Brain microvascular endothelial cell (primary cell): ENCODE measurements at regions not wholly inside any gene's neighbourhood (a gene's known extent, or its start where the extent isn't known, plus 50 kb on each side); places are given as distances from the start of the nearest gene placed in this dataset.

Source experiments
- DNase-seq: peaks from one replicate; pipeline ENCODE4 v3.0.0-alpha.2; 2020
- H3K27ac ChIP-seq: fragments of 250-450 bp; sonication (Bioruptor Pico); 2 replicates; pipeline ENCODE4 v1.5.1; 2020; ENCODE audit warnings: mild to moderate bottlenecking, moderate library complexity
- H3K27me3 ChIP-seq: fragments of 250-450 bp; sonication (Bioruptor Pico); replicated peaks from 2 replicates; pipeline ENCODE4 v1.5.1; 2020; ENCODE audit warnings: mild to moderate bottlenecking
- H3K36me3 ChIP-seq: fragments of 250-450 bp; sonication (Bioruptor Pico); replicated peaks from 2 replicates; pipeline ENCODE4 v1.5.1; 2020; ENCODE audit warnings: mild to moderate bottlenecking
- H3K4me3 ChIP-seq: 2 replicates; pipeline ENCODE4 v1.5.1; 2011; ENCODE audit warnings: low read depth, mild to moderate bottlenecking, control low read depth, low read length, moderate library complexity
- CTCF ChIP-seq: IDR thresholded peaks from 2 replicates; pipeline ENCODE4 v1.5.1; 2011; ENCODE audit warnings: low read depth, mild to moderate bottlenecking, moderate library complexity, low read length, control low read depth, inconsistent platforms; ENCODE audit errors: missing control alignments
- in situ Hi-C: cut with HindIII; loops from 2 replicates; pipeline ENCODE4 v1.10.0; 2017; ENCODE audit warnings: low sequenced_read_pairs, low pct_ligation_motif_present

GRCh38 chr2:19743641-19744040, 158.1 kb downstream of the TTC32 start:
- DNase-seq: no peak
- TF ChIP-seq CTCF: no peak
- Histone ChIP-seq H3K27ac (no peak overlapping the region), H3K27me3 (no peaks in the 10 kb centered on the region), H3K36me3 (no peaks in the 10 kb centered on the region), H3K4me3 (no peak overlapping the region)
- in situ Hi-C loops: no loop called here

- Histone ChIP-seq H3K27me3 (no peaks in the 10 kb centered on the region), H3K4me3 (no peak overlapping the region)
- in situ Hi-C loops: no loop called here
Measured at GRCh38 chr2:19742872-19743271, 158.9 kb downstream of the TTC32 start.

GRCh38 chr2:19739256-19739655, 162.5 kb downstream of the TTC32 start:
- Histone ChIP-seq H3K36me3 (no peaks in the 10 kb centered on the region), H3K27me3 (no peaks in the 10 kb centered on the region), H3K27ac (no peak overlapping the region), H3K4me3 (no peak overlapping the region)
- DNase-seq: no peak
- TF ChIP-seq CTCF: no peak
- in situ Hi-C loops: no loop called here

More at GRCh38 chr2:19742872-19743271, 158.9 kb downstream of the TTC32 start:
- TF ChIP-seq CTCF: no peak
- no peak for DNase-seq
- H3K36me3 ChIP-seq: no peaks in the 10 kb centered on the region
- H3K27ac ChIP-seq: no peak overlapping the region

- H3K4me3 ChIP-seq: no peak overlapping the region
- peak; percentile 15 for DNase-seq
- TF ChIP-seq CTCF: no peak
- in situ Hi-C loops: no loop called here
- H3K27ac ChIP-seq: no peak overlapping the region
- no peaks in the 10 kb centered on the region for H3K36me3 ChIP-seq
- no peaks in the 10 kb centered on the region for H3K27me3 ChIP-seq
Measured at GRCh38 chr2:19738707-19739106, 163.1 kb downstream of the TTC32 start.

- no peak for TF ChIP-seq CTCF
- DNase-seq: no peak
- no peak overlapping the region for H3K4me3 ChIP-seq
- no peak overlapping the region for H3K27ac ChIP-seq
- in situ Hi-C loops: no loop called here
- no peaks in the 10 kb centered on the region for H3K36me3 ChIP-seq
- no peaks in the 10 kb centered on the region for H3K27me3 ChIP-seq
Measured at GRCh38 chr2:19736191-19736831, 165.5 kb downstream of the TTC32 start.

GRCh38 chr2:19733951-19734425, 167.8 kb downstream of the TTC32 start:
- in situ Hi-C loops: no loop called here
- H3K27ac ChIP-seq: no peak overlapping the region
- DNase-seq: peak; percentile 52

More at GRCh38 chr2:19733951-19734425, 167.8 kb downstream of the TTC32 start:
- H3K36me3 ChIP-seq: no peaks in the 10 kb centered on the region
- TF ChIP-seq CTCF: no peak
- H3K27me3 ChIP-seq: no peaks in the 10 kb centered on the region
- H3K4me3 ChIP-seq: no peak overlapping the region
